HG02870 (cell line): ENCODE measurements at regions not wholly inside any gene's neighbourhood (a gene's known extent, or its start where the extent isn't known, plus 50 kb on each side); places are given as distances from the start of the nearest gene placed in this dataset.

Experiments
- ATAC-seq: cut with Tn5 transposase; IDR thresholded peaks from one replicate; pipeline ENCODE4 v1.9.1; 2021; ENCODE audit warnings: mild to moderate bottlenecking, moderate library complexity; ENCODE audit not compliant: unreplicated experiment

DNA sequence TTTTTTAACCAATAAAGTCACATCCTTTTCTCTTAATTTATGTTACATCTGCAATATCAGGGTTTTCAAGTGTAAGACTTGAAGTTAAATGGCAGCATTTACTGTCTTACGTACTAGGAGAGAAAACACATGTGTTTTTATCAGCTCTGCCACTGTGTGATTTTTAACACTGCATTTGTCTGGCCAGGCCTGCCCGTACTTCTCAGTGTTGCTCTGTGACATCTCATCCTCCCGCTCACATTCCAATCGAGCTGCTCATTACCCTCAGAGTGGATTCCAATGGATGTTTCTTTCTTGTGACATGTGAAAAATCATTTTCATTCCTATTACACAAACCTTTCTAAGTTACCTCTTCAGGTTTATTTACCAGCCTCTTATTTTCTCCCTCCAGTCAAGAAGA is 420.3 kb downstream of the FAT4 start:
- ATAC-seq = no peak

DNA sequence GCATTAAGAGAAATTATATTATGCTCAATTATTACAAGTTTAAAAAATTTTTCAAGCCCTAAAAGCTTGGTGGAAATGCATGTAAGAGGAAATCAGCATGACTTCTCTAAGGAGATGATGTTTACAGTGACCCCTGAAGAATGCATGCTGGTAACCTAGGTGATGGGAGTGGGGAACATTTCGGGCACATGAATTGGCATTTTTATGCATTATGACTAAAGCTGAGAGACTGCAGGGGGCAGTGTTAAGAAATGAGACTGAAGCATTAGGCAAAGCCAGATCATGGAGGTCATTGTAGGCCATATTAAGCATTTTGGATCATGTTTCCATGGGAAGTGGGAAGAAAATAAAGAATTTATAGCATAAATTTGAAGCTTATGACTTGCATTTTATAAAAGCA is 421.3 kb downstream of the FAT4 start:
- ATAC-seq = no peak

DNA sequence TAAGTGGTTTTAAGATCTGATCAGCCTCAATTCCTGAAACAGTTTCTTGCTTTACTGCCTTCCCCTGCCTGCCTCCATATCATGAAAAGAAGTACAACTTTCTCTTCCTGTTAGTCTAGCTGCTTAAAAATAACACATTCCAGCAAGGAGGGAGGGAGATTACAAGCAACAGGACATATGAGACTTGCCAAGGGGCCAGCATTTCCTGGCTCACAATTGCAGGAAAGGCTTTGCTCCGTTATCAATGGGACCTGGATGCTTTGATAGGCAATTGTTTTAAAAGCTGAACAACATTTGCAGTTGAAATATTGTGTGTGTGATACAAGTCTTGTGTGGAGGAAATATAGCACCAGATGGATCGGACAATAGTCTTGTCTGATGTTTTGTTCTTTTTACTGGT is 425.0 kb downstream of the FAT4 start:
- ATAC-seq = no peak

DNA sequence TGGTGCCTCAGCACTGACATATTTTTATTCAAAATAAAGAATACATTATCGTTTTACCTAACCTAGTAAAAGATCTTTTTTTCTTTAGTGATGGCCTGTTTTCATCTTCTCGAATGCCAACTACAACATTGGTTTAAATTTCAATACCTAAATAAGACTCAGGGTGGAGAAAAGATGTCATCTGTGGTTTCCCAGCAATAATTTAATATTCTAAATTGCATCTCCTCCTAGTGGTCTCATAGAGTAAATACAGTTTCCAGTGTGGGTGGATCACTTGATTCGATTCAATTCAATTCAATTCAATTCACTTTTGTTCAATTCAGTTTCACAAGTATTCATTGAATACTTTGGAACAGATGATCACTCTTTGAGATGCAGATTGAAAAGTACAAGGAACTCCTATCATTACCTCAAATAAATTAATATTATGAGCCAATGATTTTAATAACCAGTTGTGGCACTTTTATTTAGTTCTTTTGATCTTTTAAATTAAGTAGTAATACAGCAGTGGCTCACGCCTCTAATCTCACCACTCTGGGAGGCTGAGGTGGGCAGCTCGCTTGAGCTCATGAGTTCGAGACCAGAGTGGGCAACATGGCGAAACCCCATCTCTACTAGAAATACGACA is 427.2 kb downstream of the FAT4 start:
- ATAC-seq = no peak

DNA sequence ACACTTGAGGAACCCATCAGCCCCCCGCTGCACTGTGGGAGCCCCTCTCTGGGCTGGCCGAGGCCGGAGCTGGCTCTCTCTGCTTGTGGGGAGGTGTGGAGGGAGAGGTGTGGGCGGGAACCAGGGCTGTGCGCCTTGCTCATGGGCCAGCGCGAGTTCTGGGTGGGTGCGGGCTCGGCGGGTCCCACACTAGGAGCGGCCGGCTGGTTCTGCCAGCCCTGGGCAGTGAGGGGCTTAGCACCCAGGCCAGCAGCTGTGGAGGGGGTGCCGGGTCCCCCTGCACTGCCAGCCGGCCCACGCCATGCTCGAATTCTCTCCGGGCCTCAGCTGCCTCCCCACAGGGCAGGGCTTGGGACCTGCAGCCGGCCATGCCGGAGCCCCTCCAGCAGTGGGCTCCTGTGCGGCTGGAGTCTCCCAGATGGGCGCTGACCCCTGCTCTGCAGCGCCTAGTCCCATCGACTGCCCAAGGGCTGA is 430.2 kb downstream of the FAT4 start:
- ATAC-seq = no peak

DNA sequence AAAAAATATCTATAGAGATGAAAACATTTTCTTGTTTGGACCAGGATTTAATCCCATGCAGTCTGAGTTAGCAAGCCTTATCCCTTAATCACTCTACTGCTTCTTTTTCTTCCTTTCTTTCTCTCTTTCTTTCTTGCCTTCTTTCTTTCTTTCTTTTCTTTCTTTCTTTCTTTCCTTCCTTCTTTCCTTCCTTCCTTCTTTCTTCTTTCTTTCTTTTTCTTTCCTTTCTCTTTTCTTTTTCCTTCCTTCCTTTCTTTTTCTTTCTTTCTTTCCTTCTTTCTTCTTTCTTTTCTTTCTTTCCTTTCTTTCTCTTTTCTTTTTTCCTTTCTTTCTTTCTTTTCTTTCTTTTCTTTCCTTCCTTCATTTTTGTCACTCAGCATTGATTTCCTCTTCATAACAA is 434.6 kb downstream of the FAT4 start:
- ATAC-seq = no peak

DNA sequence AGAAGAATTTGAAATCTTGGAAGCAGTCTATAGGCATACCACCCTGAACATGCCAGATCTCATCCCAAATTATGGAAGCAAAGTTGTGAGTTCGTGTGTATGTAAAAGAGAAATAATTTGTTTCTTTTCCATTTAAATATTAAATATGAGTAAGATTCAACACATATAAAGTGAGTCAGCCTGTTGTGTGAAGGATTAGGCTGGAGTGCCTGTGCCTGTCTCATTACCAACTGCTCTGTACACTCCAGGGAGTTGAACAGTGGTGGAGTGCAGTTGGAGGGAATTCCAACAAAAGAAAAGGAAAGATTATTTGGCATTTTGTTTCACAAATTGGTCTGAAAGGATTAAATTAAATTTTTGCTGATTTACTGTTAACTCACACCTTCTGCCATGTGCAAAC is 435.6 kb downstream of the FAT4 start:
- ATAC-seq = no peak

DNA sequence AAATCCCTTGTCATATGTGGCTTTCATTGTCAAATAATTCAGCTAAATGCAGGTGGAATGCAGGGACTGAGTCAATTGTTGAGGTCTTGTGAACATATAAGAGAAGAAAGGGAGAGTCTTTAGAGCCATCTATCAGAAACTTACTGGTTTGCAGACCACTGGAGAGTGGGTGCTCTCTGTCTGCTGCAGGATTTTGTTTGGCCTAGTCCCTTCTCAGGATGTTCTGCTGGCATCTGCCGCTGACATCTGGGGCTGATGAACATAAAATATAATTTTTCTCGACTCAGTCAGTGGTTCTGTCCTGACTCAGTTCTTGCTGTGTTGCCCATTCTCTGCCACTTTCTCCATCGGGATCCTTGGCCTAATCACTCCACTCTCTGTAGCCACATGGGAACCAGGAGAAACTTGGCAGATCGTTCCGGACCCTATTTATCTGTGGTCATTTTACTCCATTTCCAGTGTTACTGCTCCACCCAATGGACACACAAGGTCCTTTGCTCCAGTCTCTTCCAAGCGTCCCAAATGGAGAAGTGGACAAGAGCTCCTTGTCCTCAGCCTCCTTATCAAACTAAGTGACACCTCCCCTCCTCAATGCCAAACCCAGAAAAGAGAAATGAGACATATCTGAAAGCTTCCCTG is 436.2 kb downstream of the FAT4 start:
- ATAC-seq = no peak

DNA sequence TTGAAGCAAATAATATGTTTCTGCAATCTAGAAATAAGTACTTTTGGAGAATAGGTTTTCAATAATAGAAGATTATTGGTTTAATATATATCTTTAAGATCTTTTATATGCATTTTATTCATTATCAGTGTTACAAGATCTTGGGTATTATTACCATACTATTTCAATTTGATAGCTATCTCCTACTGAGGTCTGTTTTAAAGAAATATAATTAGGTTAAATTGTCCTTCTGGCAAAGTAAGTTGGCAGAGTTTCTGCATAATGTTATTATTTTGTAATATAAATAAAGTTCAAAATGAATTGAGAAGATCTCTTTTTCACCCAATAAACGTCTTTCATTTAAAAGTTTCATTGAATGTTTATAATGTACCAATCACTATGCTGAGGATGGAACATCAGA is 443.7 kb downstream of the FAT4 start:
- no peak for ATAC-seq

DNA sequence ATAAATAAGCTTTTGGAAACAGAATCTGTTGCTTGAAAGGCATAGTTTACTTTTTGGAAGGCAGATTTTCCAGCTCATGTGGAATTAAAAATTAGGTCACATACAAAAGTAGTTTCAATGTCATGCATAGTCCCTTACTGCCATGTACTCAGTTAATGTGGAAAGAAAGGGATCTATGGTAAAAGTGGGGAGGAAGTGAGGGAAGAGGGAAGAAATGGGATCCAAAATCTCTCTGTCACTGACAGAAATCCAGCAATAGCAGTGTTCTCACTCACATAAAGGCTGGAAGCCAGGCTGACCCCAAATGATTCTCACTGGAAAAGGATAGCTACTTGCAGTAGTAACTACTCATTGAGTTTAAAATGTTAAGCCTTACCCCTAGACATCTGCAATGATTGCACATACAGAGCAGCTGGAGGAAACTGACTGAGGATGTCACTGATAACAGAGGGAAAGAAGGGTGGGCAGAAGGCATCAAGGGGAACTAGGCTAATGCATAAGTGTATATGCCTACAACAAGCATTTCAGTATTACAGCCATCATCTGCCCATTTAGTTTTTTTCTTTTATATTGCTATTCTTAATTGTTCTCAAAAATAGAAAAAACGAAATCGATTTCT is 445.6 kb downstream of the FAT4 start:
- no peak for ATAC-seq

DNA sequence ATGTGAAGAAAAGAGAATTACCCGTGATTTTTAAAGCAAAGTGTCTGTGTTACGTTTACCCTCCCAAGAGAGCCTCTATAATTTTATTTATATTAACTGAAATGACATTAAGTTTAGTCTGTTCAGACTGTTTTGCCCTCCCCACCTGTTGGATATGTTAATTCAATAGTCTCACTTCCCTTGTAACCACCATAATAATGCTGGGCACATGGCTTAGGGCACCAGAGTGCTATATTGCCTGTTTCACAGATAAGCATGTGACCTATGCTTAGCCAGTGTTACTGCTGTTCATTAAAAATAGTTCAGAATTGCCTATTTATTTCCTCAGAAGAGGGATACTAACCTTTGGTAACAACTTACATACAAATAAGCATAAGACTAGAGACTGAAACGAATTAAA is 446.2 kb downstream of the FAT4 start:
- ATAC-seq = no peak

DNA sequence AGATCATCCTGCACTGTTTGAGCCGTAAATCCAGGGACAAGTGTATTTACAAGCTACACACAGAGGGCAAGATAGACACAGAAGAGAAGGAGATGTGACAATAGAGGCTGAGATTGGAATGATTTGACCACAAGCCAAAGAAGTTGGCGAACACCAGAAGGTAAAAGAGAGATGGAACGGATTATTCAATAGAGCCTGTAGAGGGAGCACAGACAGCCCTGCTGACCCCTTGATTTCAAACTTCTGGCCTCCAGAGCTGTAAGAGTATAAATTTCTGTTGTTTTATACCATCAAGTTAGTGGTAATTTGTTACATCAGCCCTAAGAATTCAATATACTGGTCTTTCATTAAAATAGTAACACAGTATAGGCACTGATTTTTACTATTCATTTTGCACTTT is 447.8 kb downstream of the FAT4 start:
- no peak for ATAC-seq

DNA sequence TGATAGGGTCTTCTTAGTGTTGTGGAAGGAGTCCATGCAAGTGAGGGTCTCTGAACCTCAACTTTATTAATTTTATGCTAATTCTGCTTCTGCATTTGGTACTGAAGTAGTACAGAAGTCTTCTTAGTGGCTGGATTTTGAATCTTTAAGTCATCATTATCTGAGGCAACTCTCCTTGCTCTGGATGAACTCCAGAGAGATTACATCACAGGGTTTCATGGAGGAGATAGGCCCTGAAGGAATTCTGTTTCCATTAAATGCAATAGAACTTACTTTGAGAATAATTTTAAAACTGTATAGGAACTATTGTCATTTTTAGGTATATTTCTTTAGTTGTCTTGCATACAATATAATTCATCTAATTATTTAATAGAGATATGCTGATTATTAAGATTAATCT is 451.2 kb downstream of the FAT4 start:
- no peak for ATAC-seq

DNA sequence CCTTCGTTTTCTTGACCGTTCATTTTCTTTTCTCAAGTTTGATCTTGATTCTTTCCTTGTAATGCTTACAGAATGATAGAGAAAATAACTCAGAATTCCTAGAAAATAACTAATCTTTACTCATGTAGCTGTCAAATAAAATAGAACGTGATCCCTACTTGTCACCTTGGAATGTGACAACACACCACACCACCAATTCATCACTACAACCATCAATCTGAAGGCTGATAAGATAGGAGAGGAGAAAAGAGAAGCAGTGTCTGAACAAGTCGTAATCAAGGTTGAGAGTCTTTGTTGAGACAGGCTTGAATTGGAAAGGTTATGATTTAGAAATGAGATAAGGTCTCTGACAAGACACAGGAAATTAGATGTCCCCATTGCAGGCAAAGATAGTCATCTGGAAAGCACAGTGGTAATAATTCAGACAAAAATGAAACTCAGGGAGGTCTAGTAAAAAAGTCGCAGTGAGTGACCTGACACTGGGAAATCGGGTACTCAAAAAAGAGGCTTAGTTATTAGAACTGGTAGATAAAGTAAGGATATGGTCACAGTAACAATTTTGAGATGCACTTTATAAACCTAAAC is 456.2 kb downstream of the FAT4 start:
- ATAC-seq = no peak

DNA sequence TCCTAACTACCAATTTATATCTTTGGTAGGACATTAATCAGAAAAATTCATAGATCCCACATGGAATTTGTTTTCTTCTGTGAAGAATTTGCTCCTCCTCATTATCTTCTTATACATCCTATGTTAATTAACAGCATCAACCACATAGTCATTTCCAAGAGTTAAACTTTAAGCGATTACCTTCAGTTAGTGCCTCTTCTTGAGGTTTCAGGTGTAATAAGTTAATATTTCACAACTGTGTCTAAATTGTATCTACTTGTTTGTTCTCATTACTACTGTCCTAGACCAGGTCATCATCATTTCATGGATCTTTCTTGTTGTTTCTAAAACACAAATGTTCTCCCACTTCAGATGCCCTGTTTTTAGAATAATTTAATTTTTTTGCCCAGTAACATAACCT is 457.9 kb downstream of the FAT4 start:
- no peak for ATAC-seq

DNA sequence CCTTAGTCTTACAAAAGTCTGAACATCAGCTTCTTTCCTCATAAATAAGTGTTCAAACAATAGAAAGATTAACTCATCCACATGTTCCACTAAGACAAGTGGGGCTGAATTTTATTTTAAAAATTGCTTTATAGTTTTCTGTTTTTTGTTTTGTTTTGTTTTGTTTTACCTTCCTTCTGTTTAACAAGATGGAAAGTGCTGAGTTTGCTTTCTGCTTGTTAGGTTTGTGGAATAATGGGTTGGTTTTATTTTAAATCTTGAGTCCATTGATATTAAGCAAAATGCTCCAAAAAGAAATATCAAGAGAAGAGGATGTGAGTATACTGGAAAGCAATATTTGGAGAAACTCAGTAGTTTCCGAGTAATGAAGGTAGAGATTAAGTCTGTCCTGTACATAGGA is 458.7 kb downstream of the FAT4 start:
- ATAC-seq = no peak

DNA sequence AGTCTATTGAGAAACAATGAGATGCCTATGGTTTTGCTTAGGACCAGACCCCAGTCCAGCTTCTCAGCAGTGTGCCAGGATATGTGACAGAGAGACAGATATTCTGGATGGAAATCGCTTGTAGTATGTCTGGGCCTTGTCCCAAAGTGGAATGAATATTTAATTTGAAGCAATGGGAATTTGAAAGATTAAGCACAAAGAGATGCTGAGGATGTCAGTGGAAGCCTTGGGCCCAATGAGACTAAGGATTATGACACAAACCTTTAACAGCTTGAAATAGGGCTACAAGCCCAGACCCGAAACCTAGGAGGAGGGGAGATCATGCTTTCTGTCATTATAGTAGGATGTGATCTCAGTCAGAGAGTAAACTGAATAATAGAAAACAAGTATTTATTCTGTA is 459.2 kb downstream of the FAT4 start:
- no peak for ATAC-seq

DNA sequence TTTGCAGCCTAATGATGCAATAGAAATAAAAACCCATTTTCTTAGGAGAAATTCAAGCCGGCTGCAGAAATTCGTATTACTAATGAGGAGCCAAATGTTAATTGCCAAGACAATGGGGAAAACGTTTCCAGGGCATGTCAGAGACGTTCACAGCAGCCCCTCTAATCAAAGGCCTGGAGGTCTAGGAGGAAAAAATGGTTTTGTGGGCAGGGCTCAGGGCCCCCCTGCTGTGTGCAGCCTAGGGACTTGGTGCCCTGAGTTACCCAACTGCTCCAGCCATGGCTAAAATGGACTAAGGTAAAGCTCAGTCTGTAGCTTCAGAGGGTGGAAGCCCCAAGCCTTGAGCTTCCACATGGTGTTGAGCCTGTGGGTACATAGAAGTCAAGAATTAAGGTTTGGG is 461.4 kb downstream of the FAT4 start:
- no peak for ATAC-seq

DNA sequence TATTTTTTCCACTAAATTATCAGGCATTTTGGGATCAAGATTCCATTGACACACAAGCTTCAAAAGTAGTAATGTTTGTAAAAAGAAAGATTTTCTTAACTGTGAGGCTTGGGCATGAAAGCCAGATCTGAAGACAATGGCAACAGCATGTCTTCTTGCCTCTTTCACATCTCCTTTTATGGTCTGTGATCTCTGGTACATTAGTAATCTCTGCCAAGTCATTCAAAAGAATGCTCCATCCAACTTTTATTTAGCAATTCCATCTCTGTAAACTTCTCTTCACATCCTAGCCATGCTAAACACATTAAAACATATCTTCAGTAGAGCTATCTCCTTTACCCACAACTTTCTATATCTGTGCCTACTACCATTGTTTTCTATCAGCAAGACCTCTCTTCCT is 465.4 kb downstream of the FAT4 start:
- ATAC-seq = no peak

DNA sequence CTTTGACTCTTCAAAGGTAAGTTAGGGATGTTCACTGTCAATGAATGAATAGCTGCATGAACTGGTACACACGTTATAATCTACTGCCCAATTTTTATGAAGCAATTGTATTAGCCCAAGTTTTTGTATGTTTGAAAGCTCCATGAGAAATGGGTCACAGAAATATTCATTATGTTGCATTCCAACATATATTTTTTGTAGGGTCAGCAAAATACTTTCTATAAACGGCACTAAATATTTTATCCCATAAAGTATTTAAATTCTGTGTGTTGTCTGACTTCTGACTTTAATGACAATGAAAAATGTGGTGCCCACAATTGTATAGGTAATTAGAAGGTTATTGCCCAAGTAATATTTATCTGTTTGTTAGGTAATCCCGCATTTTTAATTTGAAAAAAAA is 466.0 kb downstream of the FAT4 start:
- no peak for ATAC-seq

DNA sequence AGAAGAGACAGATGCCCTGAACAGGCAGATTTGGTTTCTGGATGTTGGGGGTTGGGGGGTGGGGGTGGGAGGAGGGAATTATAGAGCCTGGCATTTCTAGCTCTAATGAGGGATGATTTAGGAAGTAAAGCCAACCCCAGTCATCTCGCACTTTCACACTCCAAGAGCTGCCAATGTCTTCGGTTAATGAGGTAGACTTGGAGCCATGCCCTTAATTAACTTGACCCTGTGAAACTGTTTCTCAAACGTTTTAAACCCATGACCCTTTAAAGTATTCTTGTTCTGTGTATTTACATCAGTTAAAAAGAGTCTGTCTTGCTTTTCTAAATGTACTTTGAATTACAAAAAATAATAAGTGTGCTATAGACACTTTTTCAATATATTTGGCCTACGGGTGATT is 466.9 kb downstream of the FAT4 start:
- ATAC-seq = no peak

DNA sequence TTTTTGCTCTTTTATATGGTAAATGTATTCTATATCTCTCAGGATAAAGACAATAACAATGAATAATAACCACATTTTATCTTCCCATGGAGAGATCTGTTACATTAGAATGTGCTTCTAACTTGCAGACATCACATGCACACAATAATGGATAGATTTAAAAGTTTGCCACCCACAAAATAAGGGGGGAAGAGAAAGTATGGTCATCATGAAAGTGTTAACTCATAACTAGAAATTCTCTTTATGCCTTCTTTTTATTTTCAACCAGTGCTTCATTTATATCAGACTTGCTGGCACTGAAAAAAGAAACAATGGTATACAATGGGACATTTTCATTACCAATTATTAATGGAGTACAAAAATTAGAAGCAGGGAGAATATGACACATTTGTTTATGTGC is 470.0 kb downstream of the FAT4 start:
- ATAC-seq = no peak
